ENCODE measurements at regions not wholly inside any gene's neighbourhood (a gene's known extent, or its start where the extent isn't known, plus 50 kb on each side); places are given as distances from the start of the nearest gene placed in this dataset.

DNA sequence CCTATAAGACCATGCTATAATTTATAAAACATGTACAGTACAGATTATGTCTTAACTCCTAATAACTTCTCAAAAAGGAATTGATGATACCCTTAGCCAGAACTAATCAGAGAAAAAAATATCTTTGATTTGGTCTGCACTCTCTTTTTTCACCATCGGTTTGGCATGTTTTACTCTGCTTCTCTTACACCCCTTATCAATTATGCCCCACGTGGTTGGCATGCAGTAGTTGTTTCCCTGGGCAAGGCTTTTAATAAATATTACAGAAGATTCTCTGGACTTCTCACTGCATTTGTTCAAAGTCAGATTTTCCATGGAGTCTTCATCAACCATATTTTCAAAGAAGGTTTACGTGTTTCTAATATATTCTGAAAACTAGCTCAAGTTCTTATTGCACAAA, 167.4 kb upstream of the LRIG3 start:
- TF ChIP-seq, protein P1, sequence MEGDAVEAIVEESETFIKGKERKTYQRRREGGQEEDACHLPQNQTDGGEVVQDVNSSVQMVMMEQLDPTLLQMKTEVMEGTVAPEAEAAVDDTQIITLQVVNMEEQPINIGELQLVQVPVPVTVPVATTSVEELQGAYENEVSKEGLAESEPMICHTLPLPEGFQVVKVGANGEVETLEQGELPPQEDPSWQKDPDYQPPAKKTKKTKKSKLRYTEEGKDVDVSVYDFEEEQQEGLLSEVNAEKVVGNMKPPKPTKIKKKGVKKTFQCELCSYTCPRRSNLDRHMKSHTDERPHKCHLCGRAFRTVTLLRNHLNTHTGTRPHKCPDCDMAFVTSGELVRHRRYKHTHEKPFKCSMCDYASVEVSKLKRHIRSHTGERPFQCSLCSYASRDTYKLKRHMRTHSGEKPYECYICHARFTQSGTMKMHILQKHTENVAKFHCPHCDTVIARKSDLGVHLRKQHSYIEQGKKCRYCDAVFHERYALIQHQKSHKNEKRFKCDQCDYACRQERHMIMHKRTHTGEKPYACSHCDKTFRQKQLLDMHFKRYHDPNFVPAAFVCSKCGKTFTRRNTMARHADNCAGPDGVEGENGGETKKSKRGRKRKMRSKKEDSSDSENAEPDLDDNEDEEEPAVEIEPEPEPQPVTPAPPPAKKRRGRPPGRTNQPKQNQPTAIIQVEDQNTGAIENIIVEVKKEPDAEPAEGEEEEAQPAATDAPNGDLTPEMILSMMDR (IDR thresholded peaks at IDR 0.05) = no peak
- no peak for TF ChIP-seq POLR2A (IDR thresholded peaks at IDR 0.05)

Measured in Peyer's patch (tissue), 4 donors.